ENCODE measurements at regions not wholly inside any gene's neighbourhood (a gene's known extent, or its start where the extent isn't known, plus 50 kb on each side); places are given as distances from the start of the nearest gene placed in this dataset.
"Not testable (repeated sequence)": the region's sequence is repeated elsewhere in the genome, so short reads cannot be mapped to it uniquely, and the experiment has no call there.

DNA sequence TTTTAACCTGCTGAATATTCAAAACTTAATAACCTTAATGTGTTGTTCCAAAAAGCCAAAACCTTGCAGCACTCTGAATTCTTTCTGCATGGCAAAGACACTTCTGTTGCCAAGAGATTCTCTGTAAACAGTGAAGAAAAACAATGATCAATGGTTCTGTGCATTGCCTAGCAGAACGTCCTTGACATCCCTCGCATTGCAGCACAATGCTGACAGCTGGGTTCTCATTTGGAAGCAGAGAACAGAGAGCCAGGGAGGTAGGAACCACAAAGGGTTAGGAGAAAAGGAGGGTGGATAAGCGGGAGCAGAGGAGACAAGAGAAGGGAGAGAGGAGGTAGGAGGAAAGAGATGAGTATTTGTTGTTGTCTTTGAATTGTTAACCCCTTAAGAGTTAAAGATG, 501.1 kb downstream of the NAV3 start:
- no peak for DNase-seq (ENCODE audit: low read depth in 2 of 2)

DNA sequence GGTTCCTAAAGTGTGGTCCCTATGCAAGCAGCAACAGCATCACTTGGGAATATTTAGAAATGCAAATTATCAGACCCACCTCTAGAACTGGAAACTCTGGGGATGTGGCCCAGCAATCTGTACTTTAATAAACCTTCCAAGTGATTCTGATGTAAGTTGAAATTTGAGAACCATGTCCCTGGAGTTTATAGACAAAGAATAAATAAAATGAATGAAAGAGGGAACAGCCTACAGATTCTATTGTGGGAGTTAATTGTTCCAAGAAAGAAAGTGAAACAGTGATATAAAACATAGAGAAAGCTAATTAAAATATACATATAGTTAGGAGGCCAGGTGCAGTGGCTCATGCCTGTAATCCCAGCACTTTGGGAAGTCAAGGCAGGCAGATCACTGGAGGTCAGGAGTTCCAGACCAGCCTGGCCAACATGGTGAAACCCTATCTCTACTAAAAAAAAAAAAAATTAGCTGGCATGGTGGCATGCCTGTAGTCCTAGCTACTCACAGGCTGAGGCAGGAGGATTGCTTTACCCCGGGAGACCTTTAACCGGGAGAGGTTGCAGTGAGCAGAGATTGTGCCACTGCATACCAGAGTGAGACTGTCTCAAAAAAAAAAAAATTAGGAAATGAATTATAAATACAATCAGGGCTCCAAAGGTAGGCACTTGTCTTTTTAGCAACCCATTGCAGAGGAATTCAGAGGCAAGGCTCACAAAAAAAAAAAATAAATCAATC, 507.5 kb downstream of the NAV3 start:
- DNase-seq (ENCODE audit: low read depth in 2 of 2): no peak

DNA sequence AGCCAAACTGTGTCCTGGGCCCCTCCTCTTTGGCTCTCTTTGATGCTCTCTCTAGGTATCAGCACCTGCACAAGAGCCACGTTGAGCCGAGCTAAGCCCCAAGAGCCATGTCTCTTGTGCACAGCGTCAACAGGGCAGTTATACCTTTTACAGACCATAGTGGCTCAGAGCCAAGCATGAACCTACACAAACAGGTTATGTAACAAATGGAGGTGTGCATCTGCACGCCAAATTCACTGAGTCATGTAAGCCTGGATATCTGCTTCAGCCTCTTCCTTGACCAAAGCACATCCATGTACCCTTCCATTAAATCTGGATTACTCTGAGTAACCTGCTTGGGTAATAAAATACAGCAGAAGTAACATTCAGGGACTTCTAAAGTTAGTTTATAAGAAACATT, 509.7 kb downstream of the NAV3 start:
- DNase-seq (ENCODE audit: low read depth in 2 of 2): no peak

DNA sequence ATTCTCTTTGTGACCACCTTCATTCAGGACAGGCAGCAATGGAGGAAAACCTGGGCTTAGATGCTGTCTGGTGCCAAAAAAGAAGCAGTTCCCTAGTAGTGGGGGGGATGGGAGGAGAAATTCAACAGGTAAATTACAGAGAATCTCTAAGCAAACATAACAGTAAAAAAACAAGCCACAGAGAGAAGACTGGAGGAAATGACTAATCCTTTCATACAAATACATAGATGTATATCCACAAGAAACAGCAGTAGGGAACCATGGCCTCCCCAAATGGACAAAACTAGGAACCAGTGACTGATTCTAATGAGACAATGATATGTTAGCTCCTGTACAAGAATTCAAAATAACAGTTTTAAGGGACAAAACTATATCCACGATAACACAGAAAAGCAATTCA, 513.0 kb downstream of the NAV3 start:
- peak in 1 of 2 donors; percentile 1 for DNase-seq (ENCODE audit: low read depth in 2 of 2)

DNA sequence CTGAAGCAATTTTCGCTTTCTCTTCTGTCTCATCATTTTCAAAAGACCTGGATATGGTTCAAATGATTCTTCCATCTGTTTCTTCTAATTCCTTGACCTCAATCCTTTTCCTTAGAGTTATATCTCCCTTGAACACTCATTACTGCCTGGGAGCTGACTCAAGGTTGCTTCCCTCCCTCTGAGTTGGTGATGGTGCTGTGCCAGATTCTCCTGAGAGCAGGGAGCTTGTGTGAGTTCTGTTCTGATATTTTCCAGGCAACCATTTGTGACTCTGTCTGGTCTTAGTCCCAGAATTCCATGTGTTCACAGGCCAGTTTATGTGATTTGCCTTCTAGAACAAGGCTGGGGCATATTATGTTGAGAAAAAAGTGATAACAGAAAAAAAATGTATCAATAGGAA, 505.1 kb upstream of the SYT1 start:
- no peak for DNase-seq (ENCODE audit: low read depth in 2 of 2)

DNA sequence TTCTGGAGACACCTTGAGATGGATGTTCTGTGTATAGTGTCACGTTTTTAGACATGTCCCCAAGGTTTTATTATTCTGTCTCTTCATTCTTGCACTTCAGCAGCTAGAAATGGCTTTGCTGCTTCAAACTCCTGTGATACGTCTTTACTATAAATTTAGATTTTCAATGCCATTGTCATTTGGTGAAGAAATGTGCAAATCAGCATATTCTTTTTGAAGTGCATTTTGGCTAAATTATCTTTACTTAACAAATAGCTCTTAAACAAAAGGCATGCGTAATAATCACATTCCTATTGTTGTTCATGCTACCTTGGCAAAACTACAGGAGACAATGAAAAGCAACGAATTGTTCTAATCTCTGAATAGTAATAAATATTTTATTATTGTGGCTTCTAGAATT, 502.9 kb upstream of the SYT1 start:
- DNase-seq (ENCODE audit: low read depth in 2 of 2): no peak

DNA sequence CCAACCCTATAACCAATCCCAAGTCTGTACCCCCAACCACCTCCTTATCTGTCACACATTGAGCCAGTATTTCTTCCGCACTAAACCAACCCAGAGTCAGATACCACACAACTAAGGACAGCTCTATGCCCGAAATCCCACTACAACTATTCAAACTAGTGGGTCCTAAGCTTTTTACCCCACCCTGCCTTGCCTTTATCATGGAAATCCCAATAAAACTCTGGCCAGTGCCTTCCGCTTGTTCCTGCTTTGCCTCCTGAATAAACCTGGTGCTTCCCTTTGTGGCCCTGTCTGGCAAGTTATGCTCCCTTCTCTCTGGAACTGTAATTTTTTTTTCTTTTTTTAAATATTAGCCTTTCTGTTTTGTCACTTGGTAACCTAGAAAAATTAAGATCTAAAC, 493.3 kb upstream of the SYT1 start:
- no peak for DNase-seq (ENCODE audit: low read depth in 2 of 2)

DNA sequence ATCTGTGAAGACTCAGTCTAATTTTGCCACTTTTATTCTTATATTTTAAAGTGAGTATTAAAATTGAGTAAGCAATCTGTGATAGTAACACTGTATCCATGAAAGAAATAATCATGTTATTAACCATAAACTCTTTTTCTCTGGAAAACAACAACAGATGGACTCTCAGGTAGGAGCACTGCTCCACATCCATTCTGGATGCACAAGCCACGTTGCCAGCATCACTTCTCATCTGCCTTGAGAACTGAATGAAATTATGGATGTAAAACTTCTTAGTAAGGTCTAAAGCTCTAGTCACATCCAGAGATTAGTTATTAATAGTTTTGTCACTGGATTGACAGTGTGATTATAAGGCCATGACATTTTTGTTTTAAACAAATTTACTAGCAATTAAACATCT, 489.1 kb upstream of the SYT1 start:
- no peak for DNase-seq (ENCODE audit: low read depth in 2 of 2)

DNA sequence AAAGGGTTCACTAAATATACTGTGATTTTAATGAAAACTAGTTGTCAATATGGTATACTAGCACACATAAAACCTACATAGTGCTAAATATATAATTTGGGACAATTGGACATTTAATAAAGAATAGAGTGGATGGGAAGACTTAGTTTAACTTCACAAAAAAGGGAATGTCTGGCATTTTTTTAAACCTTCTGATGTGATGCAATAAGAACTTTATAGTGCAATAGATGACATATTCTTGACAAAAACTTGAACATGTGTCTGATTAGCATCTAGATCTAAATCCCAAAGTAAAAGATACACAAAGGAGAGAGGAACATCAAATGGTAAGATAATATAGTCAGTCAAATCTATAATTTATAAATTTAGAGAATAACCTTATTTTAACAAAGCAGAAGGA, 488.3 kb upstream of the SYT1 start:
- DNase-seq (ENCODE audit: low read depth in 2 of 2): no peak

DNA sequence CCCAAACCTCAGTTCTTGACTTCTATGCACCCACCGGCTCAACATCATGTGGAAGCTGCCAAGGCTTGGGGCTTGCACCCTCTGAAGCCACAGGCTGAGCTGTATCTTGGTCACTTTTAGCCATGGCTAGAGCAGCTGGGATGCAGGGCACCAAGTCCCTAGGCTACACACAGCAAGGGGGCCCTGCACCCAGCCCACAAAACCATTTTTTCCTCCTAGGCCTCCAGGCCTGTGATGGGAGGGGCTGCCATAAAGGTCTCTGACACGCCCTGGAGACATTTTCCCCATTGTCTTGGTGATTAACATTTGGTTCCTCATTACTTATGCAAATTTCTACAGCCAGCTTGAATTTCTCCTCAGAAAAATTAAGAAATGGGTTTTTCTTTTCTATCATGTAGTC, 485.5 kb upstream of the SYT1 start:
- not testable (repeated sequence) for DNase-seq (ENCODE audit: low read depth in 2 of 2)

DNA sequence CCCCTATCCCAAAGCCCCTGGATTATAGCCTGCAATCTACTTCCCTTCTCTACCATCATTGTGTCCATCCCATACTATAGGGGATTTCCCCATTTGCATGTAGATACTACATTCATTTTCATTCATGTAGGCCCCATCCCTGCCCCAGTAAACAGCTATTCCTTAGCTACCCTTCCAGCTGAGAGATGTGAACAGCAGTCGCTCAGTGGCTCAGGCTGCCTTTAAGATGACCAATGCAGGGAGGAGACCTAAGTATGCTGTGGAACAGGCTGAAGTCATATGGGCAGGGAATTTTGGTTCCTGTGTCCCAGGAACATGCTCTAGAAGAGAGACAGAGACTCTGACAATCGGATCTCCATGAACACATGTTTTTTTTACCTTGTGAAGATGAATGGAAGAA, 481.2 kb upstream of the SYT1 start:
- DNase-seq (ENCODE audit: low read depth in 2 of 2): no peak

DNA sequence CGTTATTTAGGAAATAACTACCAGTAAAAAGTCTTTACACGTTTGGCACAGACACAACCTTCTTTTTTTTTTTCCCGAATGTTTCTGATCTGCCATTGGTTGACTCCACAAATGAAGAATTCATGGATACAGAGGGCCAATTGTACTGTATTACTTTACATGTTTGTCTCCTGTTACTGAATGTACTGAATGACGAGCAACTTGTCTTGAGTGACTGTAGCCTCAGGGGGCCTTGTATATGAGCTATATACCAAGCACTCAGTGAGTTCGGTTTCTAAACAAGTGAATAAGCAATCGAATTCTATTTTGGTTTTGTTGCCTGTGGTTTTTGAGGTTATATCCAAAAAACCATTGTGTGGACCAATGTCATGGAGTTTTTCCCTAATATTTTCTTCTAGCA, 480.0 kb upstream of the SYT1 start:
- no peak for DNase-seq (ENCODE audit: low read depth in 2 of 2)

DNA sequence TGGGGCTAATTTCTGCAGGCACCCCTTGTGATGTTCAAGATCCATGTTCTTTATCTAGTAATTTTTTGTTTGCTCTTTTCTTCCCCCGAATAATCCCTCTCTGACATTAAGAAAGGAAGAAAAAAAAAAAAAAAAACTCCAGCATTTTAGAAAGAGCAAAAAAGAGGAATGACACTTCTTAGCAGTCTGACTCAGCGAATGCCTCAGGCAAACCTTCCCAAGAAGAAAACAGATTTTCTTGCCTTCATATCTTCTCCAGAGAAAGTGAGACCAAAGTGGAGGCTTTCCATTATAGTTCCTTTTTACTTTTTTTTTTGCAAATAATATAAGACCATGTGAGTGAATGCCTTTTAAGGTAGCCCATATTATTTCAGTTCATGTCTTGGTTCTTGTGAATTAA, 479.0 kb upstream of the SYT1 start:
- no peak for DNase-seq (ENCODE audit: low read depth in 2 of 2)

DNA sequence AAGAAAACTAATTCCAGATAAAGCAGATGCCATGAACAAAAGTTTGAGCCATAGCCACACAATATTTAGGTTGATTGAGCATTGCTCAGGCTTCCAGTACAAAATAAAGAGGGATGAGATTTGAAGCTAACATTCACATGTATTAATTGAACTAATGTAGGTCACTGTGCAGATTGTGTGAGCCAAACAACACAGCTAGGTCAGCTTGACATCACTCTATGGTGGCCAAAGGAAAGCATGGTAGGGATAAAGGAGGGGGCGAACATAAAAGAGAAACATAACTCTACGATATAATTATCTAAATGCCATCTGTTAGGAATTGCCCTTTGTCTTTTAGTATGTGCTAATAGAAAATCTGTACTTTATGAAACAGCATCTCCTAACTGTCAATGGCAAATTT, 477.7 kb upstream of the SYT1 start:
- no peak for DNase-seq (ENCODE audit: low read depth in 2 of 2)

DNA sequence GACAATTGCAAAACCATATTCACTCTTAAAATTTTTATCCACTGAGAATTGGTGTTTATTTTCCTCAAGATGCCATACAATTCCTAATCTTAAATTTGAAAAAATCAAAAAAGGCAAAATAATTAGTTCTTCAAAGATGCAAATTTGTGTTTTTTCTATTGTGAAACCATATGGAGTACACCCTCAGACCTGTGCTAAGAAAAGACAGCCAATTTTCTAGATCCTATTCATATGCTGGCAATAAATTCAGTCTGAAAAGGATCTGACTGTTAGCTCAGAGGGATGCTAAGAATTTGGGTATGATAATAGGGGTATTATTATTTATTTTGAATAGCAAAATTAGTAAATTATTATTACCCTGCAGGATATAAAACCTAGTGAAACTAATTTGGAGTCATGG, 476.9 kb upstream of the SYT1 start:
- DNase-seq (ENCODE audit: low read depth in 2 of 2): no peak

DNA sequence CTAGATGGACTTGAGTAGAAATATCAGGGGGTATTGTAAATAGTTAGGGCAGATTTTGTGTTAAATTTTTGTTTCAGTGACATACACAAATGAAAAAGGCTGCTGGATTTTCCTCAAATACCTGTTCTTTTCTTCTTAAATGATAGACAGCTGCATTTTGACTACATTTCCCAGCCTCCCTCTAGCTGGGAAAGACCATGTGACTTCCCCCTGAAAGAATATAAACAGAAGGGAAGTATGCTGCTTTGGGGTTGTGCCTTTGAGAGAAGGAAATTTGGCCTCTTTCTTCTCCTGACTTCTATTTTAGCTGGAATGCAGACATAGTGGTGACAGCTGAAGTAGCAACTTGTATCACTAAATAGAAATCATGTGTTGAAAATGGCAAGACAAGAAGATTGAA, 476.1 kb upstream of the SYT1 start:
- no peak for DNase-seq (ENCODE audit: low read depth in 2 of 2)

DNA sequence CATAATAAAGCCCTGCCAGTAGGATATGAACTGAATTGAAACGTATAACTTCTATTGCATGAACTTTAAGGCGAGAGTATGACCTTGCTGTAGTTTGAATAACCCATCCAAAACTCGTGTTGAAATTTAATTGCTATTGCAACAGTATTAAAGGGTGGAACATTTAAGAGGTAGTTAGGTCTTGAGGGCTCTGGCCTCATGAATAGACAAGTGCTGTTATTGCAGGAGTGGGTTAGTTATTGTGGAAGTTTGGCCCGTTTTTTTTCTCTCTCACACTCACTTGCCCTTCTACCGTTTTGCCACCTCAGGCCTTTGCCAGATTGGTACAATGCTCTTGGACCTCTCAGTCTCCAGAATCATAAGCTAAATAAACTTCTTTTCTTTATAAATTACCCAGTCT, 473.7 kb upstream of the SYT1 start:
- DNase-seq (ENCODE audit: low read depth in 2 of 2): no peak

DNA sequence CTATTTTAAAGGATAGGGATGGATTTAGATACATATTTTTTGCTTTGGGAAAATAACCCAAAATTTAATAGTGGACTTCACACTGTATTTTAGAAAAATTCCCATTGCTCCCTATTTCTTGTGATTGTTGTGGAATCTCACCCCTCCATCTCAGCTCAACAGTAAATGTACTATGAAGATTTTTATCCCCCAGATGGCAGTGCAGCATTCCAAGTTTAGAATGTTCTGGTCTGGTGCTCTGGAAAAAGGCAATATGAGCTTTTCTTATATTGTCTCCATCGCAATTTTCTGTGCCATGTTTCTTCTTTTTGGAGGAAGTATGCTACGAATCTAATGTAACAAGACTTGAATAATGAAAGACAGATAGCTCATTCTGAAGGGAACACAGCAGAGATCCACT, 471.7 kb upstream of the SYT1 start:
- peak in 1 of 2 donors; percentile 5 for DNase-seq (ENCODE audit: low read depth in 2 of 2)

DNA sequence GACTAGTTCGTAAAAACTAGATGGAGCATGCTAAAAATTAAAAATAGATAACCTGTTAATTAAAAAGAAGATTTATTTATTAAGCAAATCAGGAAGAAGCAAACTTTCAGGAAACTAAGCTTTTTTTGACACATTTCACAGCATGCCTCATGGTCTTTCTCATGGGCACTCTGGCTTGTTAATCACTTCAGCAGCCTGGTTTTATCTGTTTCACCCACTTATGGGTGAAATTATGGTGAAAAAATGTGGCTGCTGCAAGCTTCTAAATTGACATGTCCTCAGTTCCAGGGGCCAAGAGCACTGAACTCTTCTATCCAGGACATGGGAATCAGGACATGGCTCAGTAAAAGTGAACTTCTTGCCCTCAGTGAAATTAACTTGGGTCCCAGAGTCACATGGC, 468.6 kb upstream of the SYT1 start:
- DNase-seq (ENCODE audit: low read depth in 2 of 2): no peak

DNA sequence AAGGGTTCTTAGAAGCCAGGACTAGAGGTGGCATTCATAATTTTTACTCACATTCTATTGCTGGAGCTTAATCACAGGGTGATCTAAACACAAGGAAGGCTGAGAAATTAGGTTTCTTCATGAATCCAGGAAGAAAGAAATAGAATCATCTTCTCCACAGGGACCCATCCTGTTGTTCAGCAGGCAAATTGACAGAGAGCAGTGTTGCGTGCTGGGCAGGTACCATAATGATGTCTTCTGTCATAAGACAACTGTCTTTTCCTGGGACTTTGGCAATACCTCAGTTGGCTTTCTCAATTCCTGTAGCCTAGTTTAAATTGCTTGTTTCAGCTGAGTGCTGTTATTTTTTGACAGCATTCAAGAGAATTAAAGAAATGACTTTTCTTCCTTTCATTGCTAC, 468.0 kb upstream of the SYT1 start:
- no peak for DNase-seq (ENCODE audit: low read depth in 2 of 2)

DNA sequence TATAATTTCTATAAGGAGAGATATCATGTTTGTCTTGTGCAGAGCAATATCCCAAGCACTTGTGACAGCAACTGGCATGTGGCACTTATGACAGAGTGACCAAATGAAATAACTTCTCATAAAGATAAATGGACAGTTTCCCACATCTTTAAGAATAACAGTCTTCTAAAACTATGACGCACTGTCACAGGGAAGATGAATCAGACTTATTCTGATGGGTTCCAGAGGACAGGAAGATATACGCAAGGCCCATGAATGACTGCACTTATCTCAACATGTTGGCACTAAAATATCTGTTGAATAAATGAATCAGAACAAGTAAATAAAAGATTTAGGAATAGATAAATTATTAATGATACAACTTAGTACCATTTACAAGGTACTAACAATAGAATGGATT, 465.8 kb upstream of the SYT1 start:
- no peak for DNase-seq (ENCODE audit: low read depth in 2 of 2)

DNA sequence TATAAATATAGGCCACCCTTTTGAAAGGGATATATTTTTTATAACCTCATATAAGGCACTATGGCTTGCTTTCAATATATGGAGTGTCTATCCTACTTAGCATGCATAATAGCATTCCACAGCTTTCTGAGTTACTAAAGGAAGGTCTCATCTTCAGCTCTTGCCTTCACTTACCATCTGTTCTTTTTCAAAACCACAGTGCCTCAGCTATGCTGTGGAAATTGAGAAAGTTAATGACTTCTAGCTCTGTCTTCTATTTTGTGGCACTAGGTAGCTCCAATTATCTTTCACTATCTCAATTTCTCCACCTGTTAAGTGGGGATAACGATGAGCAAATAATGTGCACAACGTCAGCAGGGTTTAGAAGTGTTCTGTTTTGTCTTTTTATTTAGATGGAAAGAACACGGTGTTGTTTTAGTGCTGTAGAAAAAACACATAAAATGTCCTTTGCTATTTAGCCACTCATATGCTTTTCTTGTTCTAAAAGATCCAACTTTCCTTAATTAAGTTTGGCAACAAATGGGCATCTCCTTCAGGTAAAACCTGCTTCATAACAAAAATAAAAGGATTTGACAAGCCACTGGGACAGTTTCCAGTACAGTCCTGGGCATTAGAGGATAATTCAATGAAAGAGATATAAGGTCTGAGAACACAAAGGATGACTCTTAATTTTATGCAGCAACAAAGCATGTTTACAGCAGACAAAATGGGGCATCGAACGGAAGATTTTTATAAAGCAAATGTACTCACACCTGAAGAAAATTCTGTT, 462.0 kb upstream of the SYT1 start:
- DNase-seq (ENCODE audit: low read depth in 2 of 2): no peak

DNA sequence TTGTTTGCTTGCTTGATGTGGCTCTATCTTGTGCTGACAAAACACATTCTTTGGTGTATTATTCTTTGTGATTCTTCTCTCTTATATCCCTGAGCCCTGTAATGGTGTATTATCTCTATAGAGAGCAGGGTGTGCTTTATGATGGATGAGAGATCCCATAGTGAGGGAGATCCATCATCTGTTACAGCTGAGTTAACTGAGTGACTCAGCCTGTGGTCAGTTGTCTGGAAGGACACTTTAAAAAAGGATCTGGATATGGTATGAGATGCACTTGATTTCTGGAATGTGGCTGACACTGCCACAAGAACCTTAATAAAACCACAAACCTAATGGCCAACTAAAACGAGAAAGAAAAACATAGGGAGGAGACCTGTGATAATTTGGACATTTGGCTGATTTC, 461.4 kb upstream of the SYT1 start:
- DNase-seq (ENCODE audit: low read depth in 2 of 2): no peak

DNA sequence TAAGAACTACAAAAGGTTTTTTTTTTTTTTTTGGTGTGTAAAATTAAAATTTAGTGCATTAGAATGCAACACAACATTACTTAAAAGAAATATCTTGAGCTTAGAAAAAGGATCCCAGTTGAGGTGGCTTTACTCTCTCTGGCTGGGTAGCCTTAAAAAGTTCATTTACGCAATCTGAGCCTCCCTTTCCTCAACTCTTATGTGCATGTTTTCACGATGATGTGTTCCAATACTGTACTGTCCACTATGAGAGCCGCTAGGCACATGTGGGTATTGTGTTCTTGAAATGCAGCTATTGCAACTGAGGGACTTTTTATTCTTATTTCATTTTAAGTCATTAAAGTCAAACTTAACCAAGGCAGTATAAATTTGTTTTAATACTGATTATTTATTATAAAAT, 460.9 kb upstream of the SYT1 start:
- no peak for DNase-seq (ENCODE audit: low read depth in 2 of 2)
